ENCODE measurements at regions not wholly inside any gene's neighbourhood (a gene's known extent, or its start where the extent isn't known, plus 50 kb on each side); places are given as distances from the start of the nearest gene placed in this dataset.

GRCh38 chr5:88613051-88613450 lies 269.9 kb downstream of the MEF2C start:
- TF ChIP-seq CTCF (IDR thresholded peaks at IDR 0.05), result no peak
- peaks cover 7% of the 10 kb centered on the region for H3K9me3 Mint-ChIP-seq (ENCODE audit: unreplicated experiment)
- no peaks in the 10 kb centered on the region for H3K36me3 Mint-ChIP-seq (ENCODE audit: unreplicated experiment)
- H3K4me1 Mint-ChIP-seq (ENCODE audit: unreplicated experiment), result no peaks in the 10 kb centered on the region
- no peak for DNase-seq (ENCODE audit: extremely low spot score, unreplicated experiment)
- H3K4me3 Mint-ChIP-seq (ENCODE audit: unreplicated experiment), result no peak overlapping the region
- no peak overlapping the region for H3K27ac Mint-ChIP-seq (ENCODE audit: unreplicated experiment)
- H3K27me3 Mint-ChIP-seq (ENCODE audit: unreplicated experiment), result no peaks in the 10 kb centered on the region

GRCh38 chr5:88610586-88610985 lies 272.4 kb downstream of the MEF2C start:
- DNase-seq (ENCODE audit: extremely low spot score, unreplicated experiment), result no peak
- Mint-ChIP-seq H3K36me3 (ENCODE audit: unreplicated experiment) (no peaks in the 10 kb centered on the region), H3K4me1 (ENCODE audit: unreplicated experiment) (no peaks in the 10 kb centered on the region), H3K9me3 (ENCODE audit: unreplicated experiment) (peaks cover 7% of the 10 kb centered on the region), H3K27ac (ENCODE audit: unreplicated experiment) (no peak overlapping the region), H3K27me3 (ENCODE audit: unreplicated experiment) (no peaks in the 10 kb centered on the region), H3K4me3 (ENCODE audit: unreplicated experiment) (no peak overlapping the region)
- TF ChIP-seq CTCF (IDR thresholded peaks at IDR 0.05), result no peak

GRCh38 chr5:88607492-88607891 lies 275.5 kb downstream of the MEF2C start:
- DNase-seq (ENCODE audit: extremely low spot score, unreplicated experiment), result no peak
- Mint-ChIP-seq H3K36me3 (ENCODE audit: unreplicated experiment) (no peaks in the 10 kb centered on the region), H3K4me3 (ENCODE audit: unreplicated experiment) (no peak overlapping the region), H3K9me3 (ENCODE audit: unreplicated experiment) (no peaks in the 10 kb centered on the region), H3K27ac (ENCODE audit: unreplicated experiment) (no peak overlapping the region), H3K27me3 (ENCODE audit: unreplicated experiment) (no peaks in the 10 kb centered on the region), H3K4me1 (ENCODE audit: unreplicated experiment) (no peaks in the 10 kb centered on the region)
- no peak for TF ChIP-seq CTCF (IDR thresholded peaks at IDR 0.05)

- no peak overlapping the region for H3K27ac Mint-ChIP-seq (ENCODE audit: unreplicated experiment)
- no peak for TF ChIP-seq CTCF (IDR thresholded peaks at IDR 0.05)
- no peaks in the 10 kb centered on the region for H3K9me3 Mint-ChIP-seq (ENCODE audit: unreplicated experiment)
- H3K4me3 Mint-ChIP-seq (ENCODE audit: unreplicated experiment), result no peak overlapping the region
- no peaks in the 10 kb centered on the region for H3K36me3 Mint-ChIP-seq (ENCODE audit: unreplicated experiment)
- H3K4me1 Mint-ChIP-seq (ENCODE audit: unreplicated experiment), result no peaks in the 10 kb centered on the region
- no peaks in the 10 kb centered on the region for H3K27me3 Mint-ChIP-seq (ENCODE audit: unreplicated experiment)
- DNase-seq (ENCODE audit: extremely low spot score, unreplicated experiment), result no peak
Observed at GRCh38 chr5:88606626-88607025, 276.4 kb downstream of the MEF2C start.

GRCh38 chr5:88606173-88606572 lies 276.8 kb downstream of the MEF2C start:
- Mint-ChIP-seq H3K4me3 (ENCODE audit: unreplicated experiment) (no peak overlapping the region), H3K4me1 (ENCODE audit: unreplicated experiment) (no peaks in the 10 kb centered on the region)
- DNase-seq (ENCODE audit: extremely low spot score, unreplicated experiment), result no peak

More at GRCh38 chr5:88606173-88606572, 276.8 kb downstream of the MEF2C start:
- no peaks in the 10 kb centered on the region for H3K27me3 Mint-ChIP-seq (ENCODE audit: unreplicated experiment)
- no peak overlapping the region for H3K27ac Mint-ChIP-seq (ENCODE audit: unreplicated experiment)
- no peaks in the 10 kb centered on the region for H3K9me3 Mint-ChIP-seq (ENCODE audit: unreplicated experiment)
- no peak for TF ChIP-seq CTCF (IDR thresholded peaks at IDR 0.05)
- H3K36me3 Mint-ChIP-seq (ENCODE audit: unreplicated experiment), result no peaks in the 10 kb centered on the region
